ENCODE measurements at regions not wholly inside any gene's neighbourhood (a gene's known extent, or its start where the extent isn't known, plus 50 kb on each side); places are given as distances from the start of the nearest gene placed in this dataset.

DNA sequence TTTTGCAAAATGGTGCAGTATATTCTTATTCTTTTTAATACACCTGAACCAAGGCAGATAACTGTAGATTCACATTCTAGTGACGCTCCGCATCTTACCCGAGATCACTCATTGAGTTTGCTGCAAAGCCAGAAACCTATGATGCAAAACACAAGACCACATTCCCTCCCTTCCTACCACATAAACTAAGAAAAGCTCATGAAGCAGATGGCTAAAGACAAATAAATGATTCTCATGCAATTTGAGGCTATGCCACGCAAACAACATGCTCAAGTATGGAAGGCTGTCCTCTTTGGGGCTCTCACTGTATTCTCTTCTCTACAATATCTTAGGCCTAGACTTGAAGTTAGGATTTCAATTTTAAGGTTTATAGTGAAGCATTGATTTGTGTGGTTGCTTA is 95.0 kb upstream of the BMPER start:
- TF ChIP-seq, protein P1, sequence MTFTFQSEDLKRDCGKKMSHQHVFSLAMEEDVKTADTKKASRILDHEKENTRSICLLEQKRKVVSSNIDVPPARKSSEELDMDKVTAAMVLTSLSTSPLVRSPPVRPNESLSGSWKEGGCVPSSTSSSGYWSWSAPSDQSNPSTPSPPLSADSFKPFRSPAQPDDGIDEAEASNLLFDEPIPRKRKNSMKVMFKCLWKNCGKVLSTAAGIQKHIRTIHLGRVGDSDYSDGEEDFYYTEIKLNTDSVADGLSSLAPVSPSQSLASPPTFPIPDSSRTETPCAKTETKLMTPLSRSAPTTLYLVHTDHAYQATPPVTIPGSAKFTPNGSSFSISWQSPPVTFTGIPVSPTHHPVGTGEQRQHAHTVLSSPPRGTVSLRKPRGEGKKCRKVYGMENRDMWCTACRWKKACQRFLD (CRISPR knock-in tag; IDR thresholded peaks at IDR 0.05; ENCODE audit: borderline replicate concordance), result no peak
- TF ChIP-seq U2AF1 (optimal IDR thresholded peaks at IDR 0.05; ENCODE audit: low read depth, low read length) (no peak), EHMT2 (IDR thresholded peaks at IDR 0.05; ENCODE audit: borderline replicate concordance, low read depth, low read length) (no peak), EZH2 (conservative IDR thresholded peaks at IDR 0.05; ENCODE audit: low read depth, low read length) (no peak)
- TF ChIP-seq, protein P2, sequence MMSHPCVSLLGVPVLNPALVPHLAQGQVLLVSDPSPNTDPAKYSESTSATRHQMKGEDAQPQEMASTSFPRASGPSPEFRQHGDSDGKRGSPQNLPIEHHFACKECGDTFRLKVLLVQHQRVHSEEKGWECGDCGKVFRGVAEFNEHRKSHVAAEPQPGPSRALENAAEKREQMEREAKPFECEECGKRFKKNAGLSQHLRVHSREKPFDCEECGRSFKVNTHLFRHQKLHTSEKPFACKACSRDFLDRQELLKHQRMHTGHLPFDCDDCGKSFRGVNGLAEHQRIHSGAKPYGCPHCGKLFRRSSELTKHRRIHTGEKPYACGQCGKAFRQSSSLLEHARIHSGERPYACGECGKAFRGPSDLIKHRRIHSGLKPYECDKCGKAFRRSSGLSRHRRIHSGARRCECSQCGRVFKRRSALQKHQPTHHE (CRISPR knock-in tag; IDR thresholded peaks at IDR 0.05; ENCODE audit: borderline replicate concordance), result no peak
- TF ChIP-seq, protein P3, sequence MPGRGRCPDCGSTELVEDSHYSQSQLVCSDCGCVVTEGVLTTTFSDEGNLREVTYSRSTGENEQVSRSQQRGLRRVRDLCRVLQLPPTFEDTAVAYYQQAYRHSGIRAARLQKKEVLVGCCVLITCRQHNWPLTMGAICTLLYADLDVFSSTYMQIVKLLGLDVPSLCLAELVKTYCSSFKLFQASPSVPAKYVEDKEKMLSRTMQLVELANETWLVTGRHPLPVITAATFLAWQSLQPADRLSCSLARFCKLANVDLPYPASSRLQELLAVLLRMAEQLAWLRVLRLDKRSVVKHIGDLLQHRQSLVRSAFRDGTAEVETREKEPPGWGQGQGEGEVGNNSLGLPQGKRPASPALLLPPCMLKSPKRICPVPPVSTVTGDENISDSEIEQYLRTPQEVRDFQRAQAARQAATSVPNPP (CRISPR knock-in tag; IDR thresholded peaks at IDR 0.05), result no peak

All from HepG2 (cell line).